Occipital lobe (tissue), 1 donor: ENCODE measurements at regions not wholly inside any gene's neighbourhood (a gene's known extent, or its start where the extent isn't known, plus 50 kb on each side); places are given as distances from the start of the nearest gene placed in this dataset. TPM values are rescaled to one million over a fixed set of nuclear protein-coding genes. Genes with fewer than 3 reads are reported as not detected.

Experiments
- small RNA-seq: library from RNA; depleted of rRNA; stranded (forward); fragments of <200 nt; gene quantifications from one replicate; pipeline ENCODE3, GENCODE V24; 2014

Small RNA genes in the stretch of these regions (small RNA-seq; reads per million reads assigned to genes)
- gene BX323014.1 (not detected), gene RN7SL299P (not detected)
